ENCODE measurements at regions not wholly inside any gene's neighbourhood (a gene's known extent, or its start where the extent isn't known, plus 50 kb on each side); places are given as distances from the start of the nearest gene placed in this dataset.

DNA sequence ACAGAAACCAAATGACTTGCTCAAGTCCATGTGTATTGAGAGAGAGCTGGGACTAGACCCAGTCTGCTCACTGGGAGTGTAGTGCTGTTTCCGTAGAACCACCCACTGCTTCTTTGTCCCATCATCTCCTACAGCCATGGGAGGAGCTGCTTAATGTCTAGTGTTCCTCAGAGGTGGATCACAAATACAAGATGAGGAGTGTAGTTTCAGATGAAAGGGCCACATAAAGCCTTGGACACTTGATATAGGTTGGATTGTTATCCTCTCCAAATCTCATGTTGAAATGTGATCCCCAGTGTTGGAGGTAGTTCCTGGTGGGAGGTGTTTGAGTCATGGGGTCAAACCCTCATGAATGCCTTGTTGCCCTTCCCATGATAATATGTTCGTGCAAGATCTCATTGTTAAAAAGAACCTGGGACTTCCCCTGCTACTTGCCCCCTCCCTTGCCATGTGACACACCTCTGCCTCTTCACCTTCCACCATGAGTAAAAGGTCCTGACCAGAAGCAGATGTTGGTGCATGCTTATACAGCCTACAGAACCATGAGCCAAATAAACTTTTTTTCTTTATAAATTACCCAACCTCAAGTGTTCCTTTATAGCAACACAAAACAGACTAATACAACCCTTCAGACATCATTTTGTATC lies 127.5 kb upstream of the DNAH14 start:
- TF ChIP-seq YY1 (IDR thresholded peaks at IDR 0.05; ENCODE audit: insufficient read depth, insufficient read length) (no peak), SUZ12 (IDR thresholded peaks at IDR 0.05; ENCODE audit: extremely low read depth, insufficient read depth, insufficient read length) (no peak), ZNF274 (IDR thresholded peaks at IDR 0.05; ENCODE audit: low read depth, low read length) (no peak)
